22Rv1 (cell line): ENCODE measurements at regions not wholly inside any gene's neighbourhood (a gene's known extent, or its start where the extent isn't known, plus 50 kb on each side); places are given as distances from the start of the nearest gene placed in this dataset.

Source experiments
- H3K27ac ChIP-seq: fragments of 450-650 bp; 2 replicates; pipeline ENCODE4 v1.5.1; 2017
- ZFX ChIP-seq: fragments of 450-650 bp; IDR thresholded peaks from 2 replicates; pipeline ENCODE4 v1.6.1; 2017; ENCODE audit warnings: antibody characterized with exemption, borderline replicate concordance
- TF ChIP-seq, protein P1 (sequence below): fragments of 450-650 bp; IDR thresholded peaks from 2 replicates; pipeline ENCODE4 v1.5.1; 2017; ENCODE audit warnings: mild to moderate bottlenecking

DNA sequence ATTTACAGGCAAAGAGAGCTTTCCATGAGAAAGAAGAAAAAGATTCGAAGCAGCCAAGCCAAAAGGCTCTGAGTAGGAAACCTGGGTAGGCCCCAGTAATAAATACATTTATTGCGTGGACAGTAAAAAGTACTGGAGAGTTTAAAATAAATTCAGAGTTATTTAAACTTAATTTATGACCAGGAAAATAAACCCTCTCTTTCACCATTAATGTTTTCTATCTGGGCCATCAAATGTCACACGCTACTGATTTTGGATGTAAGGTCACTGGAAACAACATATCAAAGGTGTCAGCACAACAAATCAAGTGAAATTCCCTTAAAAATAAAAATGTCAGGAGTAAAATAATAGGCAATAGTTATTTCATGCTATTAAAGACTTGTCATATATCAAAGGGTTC, 264.0 kb downstream of the SKAP2 start:
- H3K27ac ChIP-seq: no peak overlapping the region
- TF ChIP-seq ZFX: no peak
- TF ChIP-seq, protein P1, sequence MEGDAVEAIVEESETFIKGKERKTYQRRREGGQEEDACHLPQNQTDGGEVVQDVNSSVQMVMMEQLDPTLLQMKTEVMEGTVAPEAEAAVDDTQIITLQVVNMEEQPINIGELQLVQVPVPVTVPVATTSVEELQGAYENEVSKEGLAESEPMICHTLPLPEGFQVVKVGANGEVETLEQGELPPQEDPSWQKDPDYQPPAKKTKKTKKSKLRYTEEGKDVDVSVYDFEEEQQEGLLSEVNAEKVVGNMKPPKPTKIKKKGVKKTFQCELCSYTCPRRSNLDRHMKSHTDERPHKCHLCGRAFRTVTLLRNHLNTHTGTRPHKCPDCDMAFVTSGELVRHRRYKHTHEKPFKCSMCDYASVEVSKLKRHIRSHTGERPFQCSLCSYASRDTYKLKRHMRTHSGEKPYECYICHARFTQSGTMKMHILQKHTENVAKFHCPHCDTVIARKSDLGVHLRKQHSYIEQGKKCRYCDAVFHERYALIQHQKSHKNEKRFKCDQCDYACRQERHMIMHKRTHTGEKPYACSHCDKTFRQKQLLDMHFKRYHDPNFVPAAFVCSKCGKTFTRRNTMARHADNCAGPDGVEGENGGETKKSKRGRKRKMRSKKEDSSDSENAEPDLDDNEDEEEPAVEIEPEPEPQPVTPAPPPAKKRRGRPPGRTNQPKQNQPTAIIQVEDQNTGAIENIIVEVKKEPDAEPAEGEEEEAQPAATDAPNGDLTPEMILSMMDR: no peak

DNA sequence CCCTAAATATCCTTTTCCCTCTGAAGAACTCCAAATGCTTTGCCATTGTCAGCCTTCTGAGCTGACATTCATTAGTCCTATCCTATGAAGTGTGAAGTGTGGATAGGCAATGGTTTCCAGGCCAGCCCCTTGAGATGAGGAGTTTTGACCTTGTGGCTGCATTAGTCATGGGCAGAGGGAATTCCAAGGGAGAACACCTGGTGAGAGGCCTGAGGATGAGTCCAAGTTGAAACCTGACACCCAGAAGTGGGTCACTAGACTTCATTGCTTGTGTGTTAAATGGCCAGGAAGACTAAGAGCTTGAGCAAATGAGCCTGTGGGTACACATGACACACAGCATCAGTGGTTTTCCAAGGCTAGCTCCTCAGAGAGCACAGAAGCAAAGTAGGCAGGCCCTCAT, 260.8 kb downstream of the SKAP2 start:
- no peak overlapping the region for H3K27ac ChIP-seq
- no peak for TF ChIP-seq ZFX
- TF ChIP-seq, protein P1: no peak

DNA sequence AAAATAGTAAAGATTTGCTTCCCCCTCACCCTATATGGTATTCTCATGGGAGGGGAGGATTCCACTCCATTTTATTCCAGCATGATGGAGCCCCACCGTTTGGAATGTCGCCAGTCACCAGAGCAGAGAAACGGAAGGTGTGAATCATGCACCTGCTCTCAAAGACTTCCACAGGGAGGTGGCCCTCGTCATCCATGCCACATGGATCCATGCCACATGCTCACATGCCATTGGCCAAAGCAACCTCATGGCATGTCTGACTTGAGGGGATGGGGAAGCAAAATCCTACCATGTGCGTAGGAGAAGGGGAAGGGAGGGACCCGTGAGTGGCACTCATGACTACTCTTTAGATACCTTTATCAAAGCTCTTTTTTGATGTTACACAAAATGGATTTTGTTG, 256.0 kb downstream of the SKAP2 start:
- TF ChIP-seq ZFX: no peak

DNA sequence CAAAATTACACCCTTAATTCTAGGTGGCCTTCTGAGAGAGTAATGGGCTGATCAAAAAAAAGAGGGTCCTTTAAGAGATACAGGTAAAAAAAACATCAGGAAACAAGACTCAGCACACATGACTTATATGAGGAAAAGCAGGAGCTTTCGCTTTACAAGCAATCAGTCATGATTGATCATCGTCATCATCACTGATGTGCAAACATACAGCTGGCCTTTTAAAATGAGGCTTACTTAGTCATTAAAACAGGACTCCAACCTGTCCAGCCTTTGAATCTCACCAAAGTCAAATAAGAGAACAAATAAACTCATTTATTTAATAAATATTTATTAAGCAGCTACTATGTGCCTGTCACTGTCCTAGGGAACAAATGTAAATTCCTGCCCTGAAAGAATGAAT, 255.3 kb downstream of the SKAP2 start:
- no peak overlapping the region for H3K27ac ChIP-seq
- no peak for TF ChIP-seq ZFX
- TF ChIP-seq, protein P1: no peak

More for the DNA sequence above, 256.0 kb downstream of the SKAP2 start:
- no peak overlapping the region for H3K27ac ChIP-seq

DNA sequence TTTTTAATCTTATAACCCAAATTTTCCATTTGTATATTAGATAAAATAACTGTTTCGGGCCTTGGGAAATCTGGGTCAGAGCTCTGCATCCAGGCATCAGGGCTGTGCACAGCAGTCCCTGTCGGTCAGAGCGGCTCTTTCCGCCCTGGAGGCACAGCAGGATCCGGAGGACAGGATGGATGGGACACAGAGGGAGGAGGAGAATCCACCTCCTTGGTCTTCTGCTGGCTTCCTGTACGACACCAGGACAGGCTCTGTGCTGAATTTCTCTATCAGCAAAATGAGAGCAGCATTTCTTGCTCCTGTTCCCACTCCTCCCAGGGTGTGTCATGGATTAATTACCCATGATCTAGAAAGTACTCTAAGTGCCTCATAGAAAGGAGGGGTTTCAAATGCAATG, 254.9 kb downstream of the SKAP2 start:
- TF ChIP-seq, protein P1: no peak
- TF ChIP-seq ZFX: no peak
- no peak overlapping the region for H3K27ac ChIP-seq

DNA sequence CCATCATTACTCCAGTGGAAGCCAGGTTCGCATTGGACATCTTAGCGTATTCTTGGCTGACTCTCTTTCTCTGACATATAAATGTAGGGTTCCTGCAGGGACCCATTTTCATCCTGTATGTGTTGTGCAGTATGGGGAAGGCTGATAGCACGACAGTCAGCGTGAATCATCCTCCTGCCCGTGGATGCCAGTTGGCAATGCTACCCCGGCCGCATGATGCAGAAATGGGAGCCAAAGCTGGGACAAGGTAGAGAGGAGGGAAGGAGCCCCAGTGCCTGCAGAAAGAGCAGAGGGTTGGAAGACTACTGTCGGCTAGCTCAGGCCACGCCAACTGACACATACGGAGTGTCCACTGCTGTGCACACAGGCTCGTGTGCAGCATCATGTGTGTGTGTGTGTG, 251.6 kb downstream of the SKAP2 start:
- TF ChIP-seq, protein P1: no peak
- no peak for TF ChIP-seq ZFX
- H3K27ac ChIP-seq: no peak overlapping the region

DNA sequence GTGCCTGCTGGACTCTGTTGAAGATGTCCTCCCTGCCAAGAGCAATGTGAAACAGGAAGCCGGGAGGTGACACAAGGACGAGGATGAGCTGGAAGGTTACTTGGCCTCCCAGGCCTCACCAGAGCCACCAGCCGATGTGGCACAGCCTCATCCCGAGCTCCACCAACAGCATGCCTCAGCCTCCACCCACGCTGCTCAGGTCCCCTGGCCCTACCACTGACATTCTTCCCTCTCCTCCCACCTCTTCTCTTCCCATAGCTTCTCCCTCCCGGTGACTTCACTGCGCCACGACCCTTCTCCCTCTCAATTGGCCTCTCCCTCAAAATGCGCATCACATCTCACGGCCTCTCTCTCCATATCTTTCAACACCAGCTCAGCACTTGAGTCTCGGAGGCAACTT, 249.9 kb downstream of the SKAP2 start:
- no peak for TF ChIP-seq ZFX
- TF ChIP-seq, protein P1: no peak
- H3K27ac ChIP-seq: no peak overlapping the region

DNA sequence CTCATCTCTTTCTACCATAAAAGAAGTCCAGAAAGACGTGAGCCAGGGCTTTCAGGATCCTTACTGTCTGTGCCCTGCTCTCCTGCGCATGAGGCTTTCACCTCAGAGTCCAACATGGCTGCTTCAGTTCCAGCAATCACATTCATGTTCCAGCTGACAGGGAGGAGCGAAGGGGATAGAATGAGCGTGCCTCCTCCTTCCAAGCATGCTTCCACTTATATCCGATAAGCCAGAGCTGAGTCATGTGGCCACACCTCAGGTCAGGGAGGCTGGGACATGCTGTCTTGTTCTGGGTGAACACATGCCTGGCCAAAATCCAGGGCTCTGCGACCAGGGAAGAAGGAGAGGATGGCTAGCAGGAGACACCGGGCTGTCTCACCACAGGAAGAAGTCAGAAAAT, 248.2 kb downstream of the SKAP2 start:
- H3K27ac ChIP-seq: no peak overlapping the region
- TF ChIP-seq ZFX: no peak
- TF ChIP-seq, protein P1: no peak
